SKM-1 (cell line): ENCODE measurements at regions not wholly inside any gene's neighbourhood (a gene's known extent, or its start where the extent isn't known, plus 50 kb on each side); places are given as distances from the start of the nearest gene placed in this dataset.
"Not testable (repeated sequence)": the region's sequence is repeated elsewhere in the genome, so short reads cannot be mapped to it uniquely, and the experiment has no call there.

ENCODE experiments used
- DNase-seq: peaks from one replicate; lab custom pipeline; 2025; ENCODE audit not compliant: unreplicated experiment; lab: John Stamatoyannopoulos, UW

DNA sequence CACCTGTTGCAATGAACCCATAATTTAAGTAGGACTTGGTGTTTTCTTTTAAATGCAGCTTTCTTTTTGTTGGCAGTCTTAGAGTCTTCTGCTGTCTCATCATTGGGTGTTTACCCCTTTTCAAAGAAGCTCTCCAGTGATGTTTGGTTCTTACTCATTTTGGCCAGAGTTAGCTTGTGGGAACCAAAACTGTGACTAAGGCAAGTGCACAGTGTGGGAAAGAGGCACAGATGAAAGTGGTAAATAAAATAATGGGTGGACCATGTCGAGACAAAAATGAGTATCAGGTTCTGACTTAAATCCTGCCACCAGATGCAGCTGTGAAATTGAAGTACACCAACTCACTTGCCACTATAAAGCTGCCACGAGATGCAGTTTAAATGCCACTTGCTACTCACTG is 615.4 kb upstream of the MIS18BP1 start:
- DNase-seq = no peak

DNA sequence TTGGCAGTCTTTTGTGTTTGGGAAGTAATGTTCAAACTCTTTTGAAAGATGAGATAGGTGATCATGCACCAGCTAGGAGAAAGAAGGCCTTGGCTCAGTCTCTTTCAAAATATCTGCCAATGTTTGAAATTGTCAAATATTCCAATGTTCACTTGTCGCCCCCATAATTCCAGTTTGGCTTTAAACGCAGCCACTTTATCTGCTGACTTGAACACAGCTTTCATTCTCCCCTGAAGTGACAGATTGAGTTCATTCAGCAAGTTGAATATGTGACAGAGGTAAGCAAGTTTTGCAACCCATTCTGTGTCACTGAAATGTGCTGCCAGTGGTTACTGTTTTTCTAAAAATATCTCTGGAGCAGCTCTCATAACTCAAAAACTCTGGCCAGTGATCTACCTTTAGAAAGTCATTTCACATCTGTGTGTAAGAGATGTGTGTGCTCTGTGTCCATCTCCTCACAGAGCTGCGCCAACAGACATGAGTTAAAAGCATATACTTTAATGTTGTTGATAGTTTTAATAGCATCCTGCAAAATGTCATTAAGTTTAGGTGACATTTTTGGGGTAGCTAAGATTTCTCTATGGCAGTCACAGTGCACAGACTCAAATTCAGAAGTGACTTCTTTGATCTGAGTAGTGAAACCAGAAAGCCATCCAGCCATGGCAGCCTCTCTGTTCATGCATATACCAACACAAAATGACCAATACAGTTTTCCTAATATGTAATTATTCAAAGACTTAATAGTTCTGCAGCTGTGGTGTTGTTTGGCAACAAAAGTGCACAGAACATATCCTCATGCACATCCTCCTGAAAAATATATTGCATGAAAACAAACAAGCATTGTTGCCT is 614.3 kb upstream of the MIS18BP1 start:
- DNase-seq = no peak

DNA sequence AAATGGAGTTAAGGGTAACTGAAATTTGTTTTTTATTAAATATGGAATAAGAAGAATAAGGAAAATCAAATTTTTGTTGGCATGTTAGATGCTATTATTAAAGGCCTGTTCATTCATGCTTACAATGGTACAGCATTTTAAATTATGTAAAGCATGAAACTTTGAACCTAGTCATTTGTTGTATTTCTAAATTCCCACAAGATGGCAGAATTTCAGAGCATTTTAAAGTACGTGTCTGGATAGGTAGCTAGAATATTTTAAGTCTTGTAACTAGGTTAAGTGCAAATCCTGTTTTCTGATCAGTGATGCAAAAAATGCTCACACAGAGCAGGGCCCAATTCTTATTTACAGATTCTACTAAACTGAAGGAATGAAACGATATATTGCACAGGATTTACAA is 585.6 kb upstream of the MIS18BP1 start:
- DNase-seq = no peak

DNA sequence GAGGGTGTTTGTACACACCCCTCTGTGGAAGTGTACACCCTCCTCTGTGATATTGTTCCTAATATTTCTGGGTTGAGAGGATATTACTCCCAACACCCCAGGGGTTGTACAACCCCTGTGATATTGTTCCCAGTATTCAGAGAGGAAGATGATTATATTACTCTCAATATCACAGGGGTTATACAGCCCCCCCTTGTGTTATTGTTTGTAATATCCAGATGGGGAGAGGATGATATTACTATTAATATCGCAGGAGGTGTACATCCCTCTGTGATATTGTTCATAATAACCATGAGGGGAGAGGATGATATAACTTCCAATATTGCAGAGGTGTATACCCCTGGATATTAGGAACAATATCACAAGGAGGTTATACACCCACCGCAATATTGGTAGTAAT is 566.1 kb upstream of the MIS18BP1 start:
- DNase-seq = no peak

DNA sequence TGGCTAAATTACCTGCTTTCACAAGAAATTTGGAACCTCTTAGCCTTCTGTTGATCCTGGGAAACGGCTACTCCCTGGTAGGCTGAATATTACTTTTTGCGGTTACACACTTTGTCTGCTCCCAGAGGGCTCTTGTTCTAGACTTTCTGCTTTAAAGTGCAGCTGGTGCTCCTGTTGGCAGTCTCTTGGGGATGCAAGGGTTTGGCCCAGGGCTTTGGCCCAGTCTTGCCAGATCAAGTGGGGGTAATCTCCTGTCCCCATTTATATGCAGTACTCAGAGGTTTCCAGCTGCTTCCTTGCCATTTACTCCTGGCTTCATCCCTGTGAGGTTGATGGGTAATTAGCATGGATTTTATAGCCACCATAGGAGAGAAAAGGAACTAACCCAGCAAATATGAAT is 558.2 kb upstream of the MIS18BP1 start:
- DNase-seq = no peak

DNA sequence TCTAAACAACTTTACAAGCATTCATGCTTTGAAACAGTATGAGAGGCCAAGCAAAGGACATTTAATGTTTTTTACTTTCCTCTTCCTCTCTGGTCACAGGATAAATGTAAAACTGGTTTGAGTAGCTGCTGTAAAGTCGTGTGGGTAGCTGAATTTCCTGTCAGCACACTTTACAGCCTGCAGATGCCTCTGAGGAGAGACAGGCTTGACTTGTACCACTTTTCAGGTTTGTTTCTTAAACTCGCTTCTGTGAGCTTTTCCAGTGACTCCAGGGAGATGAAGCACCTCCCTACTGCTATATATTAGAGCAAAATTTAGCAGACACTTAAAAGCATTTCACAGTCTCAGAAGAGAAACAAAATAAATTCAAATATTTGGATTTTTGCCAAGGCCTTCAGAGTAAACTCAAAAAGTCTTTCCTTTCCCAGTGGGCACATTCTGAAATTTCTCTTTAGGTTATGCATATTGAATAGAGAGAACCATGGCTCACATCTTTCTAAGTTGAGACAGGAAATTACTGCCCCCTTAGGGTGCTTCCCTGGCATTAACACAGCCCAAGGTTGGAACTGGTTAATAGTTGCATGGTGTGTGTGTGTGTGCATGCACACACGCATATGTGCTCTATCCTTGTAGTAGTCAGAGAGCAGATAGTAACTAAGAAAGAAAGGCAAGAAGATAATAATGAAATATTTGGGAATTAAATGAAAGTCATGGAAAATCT is 557.3 kb upstream of the MIS18BP1 start:
- no peak for DNase-seq

DNA sequence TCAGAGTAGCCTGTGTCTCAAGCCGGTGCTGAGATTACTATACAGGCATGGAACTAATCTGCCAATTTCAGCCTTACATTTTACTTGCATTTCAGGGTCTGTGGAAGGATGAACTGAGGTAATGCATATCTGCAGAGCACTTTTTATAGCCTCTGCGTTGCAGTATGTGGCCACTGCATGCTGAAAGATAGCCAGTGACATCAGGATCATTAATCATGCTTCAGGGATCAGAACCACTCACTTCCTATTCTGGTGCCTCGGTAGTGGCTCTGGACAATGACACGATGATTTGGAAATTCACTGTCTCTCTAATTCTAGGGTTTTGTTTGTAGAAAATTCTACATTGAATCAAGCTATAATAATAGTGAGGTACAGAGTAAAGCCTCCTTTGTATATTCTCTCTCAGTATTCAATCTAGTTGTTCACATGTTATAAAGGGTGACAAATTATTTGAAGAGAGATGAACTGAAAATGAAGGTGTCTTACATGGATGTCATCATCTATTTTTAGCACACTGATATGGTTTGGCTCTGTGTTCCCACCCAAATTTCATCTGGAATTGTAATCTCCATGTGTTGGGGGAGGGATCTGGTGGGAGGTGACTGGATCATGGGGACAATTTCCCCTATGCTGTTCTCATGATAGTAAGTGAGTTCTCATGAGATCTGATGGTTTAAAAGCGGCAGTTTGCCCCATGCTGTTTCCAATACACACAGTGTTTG is 554.3 kb upstream of the MIS18BP1 start:
- no peak for DNase-seq

DNA sequence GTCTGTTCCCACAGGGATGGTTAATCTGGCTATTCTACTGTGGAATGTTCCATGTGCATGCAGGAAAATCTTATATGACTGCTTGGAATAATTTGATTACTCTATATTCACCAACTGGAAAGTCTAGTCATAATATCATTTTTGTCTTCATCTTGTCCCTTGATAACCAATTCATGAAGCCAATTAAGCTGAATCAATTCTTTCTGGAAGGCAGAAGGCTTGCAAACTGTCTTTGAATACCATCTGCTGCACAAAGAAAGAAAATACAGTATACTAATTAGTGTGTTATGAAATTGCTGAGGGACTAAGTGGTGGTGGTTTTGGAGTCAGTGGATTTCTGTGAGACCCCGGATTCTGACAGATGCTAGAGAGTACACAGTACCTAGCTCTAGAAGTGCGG is 546.5 kb upstream of the MIS18BP1 start:
- no peak for DNase-seq

DNA sequence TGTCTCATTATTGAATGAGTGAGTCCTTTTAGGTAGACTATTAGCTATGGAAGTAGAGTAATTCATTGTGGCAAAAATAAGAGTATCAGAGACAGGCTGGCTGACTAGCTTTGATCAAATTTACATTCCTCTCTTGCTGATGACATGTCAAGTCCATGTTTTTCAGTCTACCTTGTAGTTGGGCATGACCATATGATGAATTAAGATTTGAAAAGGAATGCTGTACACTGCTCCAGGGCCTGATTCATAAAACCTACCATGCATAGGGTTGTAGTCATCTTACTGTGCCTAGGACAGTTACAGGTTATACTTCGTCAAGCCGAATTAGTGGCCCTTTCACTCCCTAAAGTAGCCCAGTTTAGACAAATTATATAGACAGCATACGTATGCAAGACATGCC is 545.7 kb upstream of the MIS18BP1 start:
- no peak for DNase-seq

DNA sequence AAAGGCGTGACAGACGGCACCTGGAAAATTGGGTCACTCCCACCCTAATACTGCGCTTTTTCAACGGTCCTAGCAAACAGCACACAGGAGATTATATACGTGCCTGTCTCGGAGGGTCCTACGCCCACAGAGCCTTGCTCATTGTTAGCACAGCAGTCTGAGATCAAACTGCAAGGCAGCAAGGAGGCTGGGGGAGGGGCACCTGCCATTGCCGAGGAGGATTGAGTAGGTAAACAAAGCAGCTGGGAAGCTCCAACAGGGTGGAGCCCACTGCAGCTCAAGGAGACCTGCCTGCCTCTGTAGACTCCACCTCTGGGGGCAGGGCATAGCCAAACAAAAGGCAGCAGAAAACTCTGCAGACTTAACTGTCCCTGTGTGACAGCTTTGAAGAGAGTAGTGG is 543.0 kb upstream of the MIS18BP1 start:
- not testable (repeated sequence) for DNase-seq

DNA sequence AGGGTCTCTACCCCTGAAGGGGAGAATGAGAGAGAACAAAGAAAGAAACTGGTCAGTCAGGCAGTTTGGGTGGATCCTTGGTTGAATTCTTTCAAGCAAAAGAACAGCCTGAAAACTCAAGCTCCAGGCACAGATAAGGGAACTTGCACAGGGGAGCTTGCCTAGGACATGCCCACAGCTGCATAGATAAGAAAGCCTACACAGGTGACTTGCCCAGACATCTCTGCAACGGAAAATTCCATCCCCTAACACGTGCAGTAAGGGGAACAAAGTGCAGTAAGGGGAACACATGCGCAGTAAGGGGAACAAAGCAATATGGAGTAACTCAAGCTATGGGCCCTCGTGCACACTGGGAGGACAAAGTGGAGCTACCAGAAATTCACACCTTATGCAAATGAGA is 540.1 kb upstream of the MIS18BP1 start:
- DNase-seq = no peak

DNA sequence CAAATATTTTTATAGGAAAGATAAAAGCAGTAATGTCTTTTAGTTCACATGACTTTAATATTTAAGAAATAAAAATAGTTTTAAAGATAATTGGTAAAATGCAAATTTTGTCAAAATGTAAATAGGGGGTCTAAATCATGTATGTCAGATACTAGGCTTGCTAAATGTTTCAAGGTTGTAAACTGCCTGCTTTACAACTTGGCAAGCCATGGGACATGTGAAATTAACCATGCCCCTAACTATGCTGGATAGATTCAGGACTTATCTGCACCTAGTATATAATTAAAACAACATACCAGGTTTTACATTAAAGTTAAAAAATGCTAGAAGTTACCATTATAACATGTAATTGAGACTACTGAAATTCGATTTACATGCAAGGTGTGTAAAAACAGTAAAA is 537.3 kb upstream of the MIS18BP1 start:
- DNase-seq = no peak

DNA sequence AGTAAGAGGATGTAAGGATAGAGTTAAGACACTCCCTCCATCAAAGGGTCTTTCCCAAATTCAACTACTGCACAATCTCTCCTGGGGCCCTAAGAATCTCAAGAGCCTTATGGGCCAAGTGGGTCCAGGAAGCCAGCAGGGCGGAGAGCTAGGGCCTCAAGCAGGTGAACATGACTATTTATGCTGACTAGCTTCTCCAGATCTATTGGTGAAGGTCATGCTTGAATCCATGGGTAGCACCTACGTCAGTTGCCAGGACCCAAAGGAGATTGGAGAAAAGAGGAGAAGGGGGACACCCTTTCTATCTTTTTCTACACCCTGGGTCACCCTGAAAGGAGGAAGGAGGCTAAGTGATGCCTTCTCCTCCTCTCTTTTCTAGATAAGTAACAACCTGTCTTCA is 534.2 kb upstream of the MIS18BP1 start:
- DNase-seq = no peak

DNA sequence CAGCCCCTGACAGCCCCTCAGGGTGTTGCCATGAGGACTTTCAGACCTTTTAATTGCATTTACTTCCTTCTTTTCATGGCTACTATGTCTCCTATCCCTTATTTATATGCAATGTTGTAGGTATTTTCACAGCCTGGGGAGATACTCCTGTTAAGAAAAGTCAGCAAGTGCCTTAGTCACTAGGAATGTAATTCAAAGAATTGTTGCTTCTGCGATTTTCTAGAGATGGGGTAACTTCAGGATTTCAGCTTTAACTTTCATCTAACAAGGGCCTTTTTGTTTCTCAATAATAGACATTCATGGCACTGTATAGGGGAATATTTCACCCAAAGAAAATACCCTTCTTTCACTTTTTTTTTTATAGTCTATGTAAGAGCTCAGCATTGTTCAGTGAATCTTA is 533.3 kb upstream of the MIS18BP1 start:
- DNase-seq = no peak

DNA sequence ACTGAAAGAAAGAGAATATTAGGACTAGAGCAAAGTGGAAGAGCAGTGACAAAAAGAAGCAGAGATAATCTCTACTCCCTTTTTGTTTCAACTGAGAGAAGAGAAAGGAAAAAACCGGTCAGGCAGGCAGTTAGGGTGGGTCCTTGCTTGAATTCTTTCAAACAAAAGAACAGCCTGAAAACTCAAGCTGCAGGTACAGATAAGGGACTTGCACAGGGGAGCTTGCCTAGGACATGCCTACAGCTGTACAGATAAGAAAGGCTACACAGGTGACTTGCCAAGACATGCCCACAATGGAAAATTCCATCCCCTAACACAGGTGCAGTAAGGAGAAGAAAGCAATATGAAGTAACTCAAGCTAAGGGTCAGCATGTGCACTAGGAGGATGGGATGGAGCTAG is 532.2 kb upstream of the MIS18BP1 start:
- no peak for DNase-seq

DNA sequence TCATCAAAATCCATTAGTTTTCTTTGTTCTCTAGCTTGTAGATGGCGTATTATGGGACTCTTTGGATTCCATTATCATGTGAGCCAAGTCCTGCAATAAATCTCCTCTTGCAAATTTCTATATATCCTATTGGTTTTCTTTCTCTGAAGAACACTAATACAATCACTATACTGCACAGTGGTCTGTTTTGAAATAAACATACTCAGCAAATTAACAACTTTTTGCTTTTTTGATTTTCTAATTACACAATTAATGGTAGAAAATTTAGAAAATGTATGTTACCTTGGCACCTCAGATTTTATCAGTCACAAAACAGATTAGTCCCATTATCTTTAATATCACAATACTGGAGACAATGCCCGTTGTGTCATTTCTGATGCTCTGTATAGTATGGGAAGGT is 513.2 kb upstream of the MIS18BP1 start:
- no peak for DNase-seq

DNA sequence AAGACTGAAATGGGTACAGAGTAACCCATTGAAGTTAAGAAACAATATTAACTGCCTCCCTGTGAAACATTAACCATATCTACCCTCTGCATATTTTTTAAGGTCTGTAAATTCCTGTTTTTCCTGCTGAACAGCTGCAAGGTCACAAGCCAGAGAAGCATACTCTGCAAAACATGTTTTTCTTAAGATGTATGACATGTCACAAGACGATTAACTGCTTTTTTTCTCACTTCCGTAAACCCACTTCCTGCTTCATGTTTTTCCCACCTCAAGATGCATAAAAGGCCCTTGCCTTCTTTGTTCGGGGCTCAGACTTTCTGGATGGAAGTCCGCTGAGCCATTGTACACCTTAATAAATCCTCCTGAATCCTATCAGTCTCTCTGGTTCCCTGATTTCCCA is 504.7 kb upstream of the MIS18BP1 start:
- DNase-seq = no peak

DNA sequence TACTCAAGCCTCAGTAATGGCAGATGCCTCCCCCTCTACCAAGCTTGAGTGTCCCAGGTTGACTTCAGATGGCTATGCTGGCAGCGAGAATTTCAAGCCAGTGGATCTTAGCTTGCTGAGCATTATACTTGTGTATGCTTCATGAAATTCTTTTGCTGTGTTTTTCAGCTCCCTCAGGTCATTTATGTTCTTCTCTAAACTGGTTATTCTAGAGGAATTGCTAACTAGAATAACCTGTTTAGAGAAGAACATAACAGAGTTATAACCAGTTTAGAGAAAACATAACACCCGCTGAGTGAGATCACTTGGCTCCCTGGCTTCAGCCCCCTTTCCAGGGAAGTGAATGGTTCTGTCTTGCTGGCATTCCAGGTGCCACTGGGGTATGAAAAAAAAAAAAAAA is 503.4 kb upstream of the MIS18BP1 start:
- not testable (repeated sequence) for DNase-seq

DNA sequence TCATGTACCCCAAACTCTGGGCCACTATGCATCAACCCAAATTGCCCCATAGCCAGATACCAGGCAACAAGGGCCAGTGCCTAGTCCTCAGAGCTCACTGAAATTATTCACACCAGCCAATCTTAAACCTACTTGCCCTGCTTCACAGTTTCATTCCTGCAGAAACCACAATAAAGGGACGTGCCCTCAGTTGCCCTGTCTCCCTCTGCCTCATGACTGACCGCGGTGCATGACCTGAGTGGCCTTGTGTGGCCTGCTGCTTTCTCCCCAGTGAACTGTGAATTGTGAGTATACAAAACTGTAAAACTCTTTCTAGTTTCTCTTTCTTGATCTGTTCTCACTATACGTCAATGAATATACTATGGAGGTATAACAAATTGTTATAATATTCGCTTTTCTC is 490.9 kb upstream of the MIS18BP1 start:
- no peak for DNase-seq

DNA sequence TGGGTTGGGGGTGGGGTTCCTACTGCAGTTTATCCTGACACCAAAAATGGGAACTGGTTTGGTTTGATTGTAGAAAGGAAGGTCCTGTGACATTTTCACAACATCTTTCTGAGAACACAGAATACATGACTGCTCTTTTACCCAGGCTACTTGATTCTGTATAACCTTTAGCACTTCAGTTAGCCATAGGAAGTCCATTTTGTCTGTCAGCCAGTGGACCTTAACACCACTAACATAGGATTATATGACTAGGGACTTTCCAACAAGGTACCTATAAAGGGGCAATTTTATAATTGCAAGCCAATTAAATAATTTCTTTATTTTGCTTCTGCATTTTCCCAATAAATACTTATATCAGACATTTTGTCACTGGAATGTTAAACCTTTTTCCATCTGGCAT is 489.2 kb upstream of the MIS18BP1 start:
- no peak for DNase-seq

DNA sequence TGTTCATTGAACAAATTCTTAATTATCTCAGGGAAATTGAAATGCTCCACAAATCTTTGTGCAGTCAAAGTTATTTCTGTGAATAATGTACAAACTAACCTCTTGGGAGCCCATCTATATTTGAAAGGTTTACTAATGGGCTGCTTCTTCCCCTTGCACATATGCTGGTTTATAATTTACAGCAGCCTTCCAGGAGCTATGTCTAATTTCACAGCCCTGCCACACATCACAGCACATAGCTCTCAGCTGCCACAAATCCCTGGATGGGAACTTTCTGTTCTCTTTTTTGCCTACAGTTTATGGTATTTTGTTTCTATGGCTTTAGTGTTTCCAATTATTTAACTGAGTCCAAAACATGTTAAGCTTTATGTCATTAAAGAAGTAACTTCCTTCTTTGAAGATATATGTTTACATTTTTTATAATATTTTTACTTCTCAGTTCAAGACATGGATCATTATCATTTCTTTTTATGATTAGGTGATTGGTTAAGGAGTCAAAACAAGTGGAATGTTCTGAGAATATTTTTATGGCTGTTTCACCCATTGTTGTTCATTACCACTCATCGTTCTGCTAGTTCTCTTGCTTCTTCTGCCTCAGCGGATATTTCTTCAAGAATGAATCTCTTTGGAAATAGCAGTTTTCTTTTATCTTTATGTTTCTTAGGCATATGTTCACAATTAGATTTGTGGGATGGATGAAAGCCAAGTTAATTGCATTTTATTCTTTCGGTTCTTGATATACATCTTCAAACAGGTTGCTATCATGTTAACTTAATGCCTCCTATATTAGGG is 475.6 kb upstream of the MIS18BP1 start:
- DNase-seq = no peak
